IMR-90 (cell line): ENCODE measurements at regions not wholly inside any gene's neighbourhood (a gene's known extent, or its start where the extent isn't known, plus 50 kb on each side); places are given as distances from the start of the nearest gene placed in this dataset.

ENCODE experiments used
- ATAC-seq: fragments of 200-7000 bp; cut with Tn5 transposase; 2 replicates; pipeline ENCODE4 v1.9.1; 2020; ENCODE audit warnings: low read depth, mild to moderate bottlenecking, moderate library complexity
- BruUV-seq: library from RNA; stranded (reverse); fragments of 400-500 nt; replicated peaks from 2 replicates; lab custom pipeline; 2021; lab: Mats Ljungman, UMichigan
- CTCF ChIA-PET: fragments of 300-600 bp; formaldehyde crosslinking; extraction: SDS; loops from one replicate; lab custom pipeline; 2021; ENCODE audit warnings: antibody characterized with exemption; lab: Yijun Ruan, JAX
- POLR2A ChIA-PET: fragments of 300-600 bp; sonication (Branson Sonifier 250); formaldehyde crosslinking; loops from one replicate; lab custom pipeline; 2022; ENCODE audit warnings: antibody characterized with exemption; ENCODE audit not compliant: unreplicated experiment; lab: Charles Lee
- DNase-seq: peaks from one replicate; pipeline ENCODE4 v3.0.0; 2013
- H2AFZ ChIP-seq: replicated peaks from 2 replicates; pipeline ENCODE3; 2013; ENCODE audit warnings: low read length, mild to moderate bottlenecking; ENCODE audit not compliant: poor library complexity
- H2AK5ac ChIP-seq: 2 replicates; pipeline ENCODE4 v1.6.1; 2013; ENCODE audit warnings: low read depth, low read length, inconsistent platforms
- H2AK9ac ChIP-seq: replicated peaks from 2 replicates; pipeline ENCODE3; 2013; ENCODE audit warnings: mild to moderate bottlenecking, low read depth, low read length, moderate library complexity; ENCODE audit not compliant: poor library complexity
- H2BK120ac ChIP-seq: 2 replicates; pipeline ENCODE4 v1.6.1; 2013; ENCODE audit warnings: low read depth, low read length, inconsistent platforms
- H2BK15ac ChIP-seq: 3 replicates; pipeline ENCODE4 v1.6.1; 2013; ENCODE audit warnings: low read depth, low read length, inconsistent platforms
- H2BK20ac ChIP-seq: 2 replicates; pipeline ENCODE4 v1.6.1; 2013; ENCODE audit warnings: low read depth, mild to moderate bottlenecking, inconsistent platforms, low read length, moderate library complexity
- H2BK5ac ChIP-seq: 2 replicates; pipeline ENCODE4 v1.6.1; 2013; ENCODE audit warnings: mild to moderate bottlenecking, low read depth, low read length, inconsistent platforms; ENCODE audit not compliant: poor library complexity, severe bottlenecking
- H3K14ac ChIP-seq: replicated peaks from 2 replicates; pipeline ENCODE4 v1.6.1; 2013; ENCODE audit warnings: low read depth, low read length, inconsistent platforms
- H3K18ac ChIP-seq: 2 replicates; pipeline ENCODE4 v1.6.1; 2013; ENCODE audit warnings: low read depth, low read length, control low read depth
- H3K23ac ChIP-seq: 2 replicates; pipeline ENCODE4 v1.6.1; 2013; ENCODE audit warnings: low read depth, low read length, inconsistent platforms
- H3K27ac ChIP-seq: 2 replicates; pipeline ENCODE4 v1.5.1; 2013; ENCODE audit warnings: mild to moderate bottlenecking, control low read depth, low read length; ENCODE audit not compliant: insufficient read depth
- H3K27me3 ChIP-seq: 2 replicates; pipeline ENCODE4 v1.6.1; 2013; ENCODE audit warnings: low read length; ENCODE audit not compliant: control insufficient read depth, insufficient read depth
- H3K36me3 ChIP-seq: 2 replicates; pipeline ENCODE4 v1.6.1; 2013; ENCODE audit warnings: low read length, mixed read lengths; ENCODE audit not compliant: control insufficient read depth, insufficient read depth
- H3K4ac ChIP-seq: 2 replicates; pipeline ENCODE4 v1.6.1; 2013; ENCODE audit warnings: low read depth, low read length, inconsistent platforms
- H3K4me1 ChIP-seq: 2 replicates; pipeline ENCODE4 v1.6.1; 2013; ENCODE audit warnings: low read length, mixed read lengths; ENCODE audit not compliant: control insufficient read depth, insufficient read depth
- H3K4me2 ChIP-seq: 2 replicates; pipeline ENCODE4 v1.6.1; 2013; ENCODE audit warnings: low read depth, mild to moderate bottlenecking, control low read depth, low read length, moderate library complexity
- H3K4me3 ChIP-seq: 2 replicates; pipeline ENCODE4 v1.5.1; 2013; ENCODE audit warnings: low read depth, mild to moderate bottlenecking, control low read depth, low read length, moderate library complexity; ENCODE audit not compliant: insufficient read depth
- H3K56ac ChIP-seq: 2 replicates; pipeline ENCODE4 v1.6.1; 2013; ENCODE audit warnings: low read length, inconsistent platforms; ENCODE audit not compliant: insufficient read depth; ENCODE audit errors: extremely low read depth
- H3K79me1 ChIP-seq, 2 experiments: 2 replicates each; pipeline ENCODE4 v1.6.1; 2013; ENCODE audit warnings: low read length in 2 of 2, inconsistent platforms in 1 of 2, low read depth in 1 of 2
- H3K9ac ChIP-seq: 2 replicates; pipeline ENCODE4 v1.6.1; 2013; ENCODE audit warnings: low read depth, low read length, control low read depth
- H3K9me1 ChIP-seq: 2 replicates; pipeline ENCODE4 v1.6.1; 2013; ENCODE audit warnings: low read length, inconsistent platforms; ENCODE audit not compliant: insufficient read depth
- H3K9me3 ChIP-seq: 2 replicates; pipeline ENCODE4 v1.6.1; 2013; ENCODE audit warnings: low read length; ENCODE audit not compliant: control insufficient read depth, insufficient read depth
- H4K20me1 ChIP-seq: 2 replicates; pipeline ENCODE4 v1.6.1; 2013; ENCODE audit warnings: low read length, inconsistent platforms; ENCODE audit not compliant: insufficient read depth
- H4K5ac ChIP-seq: 2 replicates; pipeline ENCODE4 v1.6.1; 2013; ENCODE audit warnings: mild to moderate bottlenecking, low read depth, low read length, control low read depth
- H4K8ac ChIP-seq, 2 experiments: 2 replicates each; pipeline ENCODE4 v1.6.1; 2013; ENCODE audit warnings: low read depth in 2 of 2, low read length in 2 of 2, control low read depth in 1 of 2, inconsistent platforms in 1 of 2
- H4K91ac ChIP-seq: 2 replicates; pipeline ENCODE4 v1.6.1; 2013; ENCODE audit warnings: low read depth, low read length, inconsistent platforms; ENCODE audit not compliant: insufficient read depth
- BHLHE40 ChIP-seq: fragments of 150-350 bp; IDR thresholded peaks from 2 replicates; pipeline ENCODE4 v1.6.1; 2016; ENCODE audit warnings: mild to moderate bottlenecking, low read depth, low read length
- CEBPB ChIP-seq: IDR thresholded peaks from 2 replicates; pipeline ENCODE4 v1.6.1; 2012; ENCODE audit warnings: low read depth, low read length, improper control_type of control experiment
- CHD1 ChIP-seq: IDR thresholded peaks from 2 replicates; pipeline ENCODE4 v1.6.1; 2012; ENCODE audit warnings: low read depth, low read length, improper control_type of control experiment
- MAFK ChIP-seq: IDR thresholded peaks from 2 replicates; pipeline ENCODE4 v1.6.1; 2012; ENCODE audit warnings: low read depth, low read length, improper control_type of control experiment
- MAZ ChIP-seq: IDR thresholded peaks from 2 replicates; pipeline ENCODE4 v1.6.1; 2012; ENCODE audit warnings: low read depth, mild to moderate bottlenecking, low read length, improper control_type of control experiment, moderate library complexity, borderline replicate concordance
- NFE2L2 ChIP-seq: fragments of 150-350 bp; IDR thresholded peaks from 2 replicates; pipeline ENCODE4 v1.6.1; 2016; ENCODE audit warnings: low read depth, mild to moderate bottlenecking, low read length
- RAD21 ChIP-seq: IDR thresholded peaks from 2 replicates; pipeline ENCODE4 v1.6.1; 2012; ENCODE audit warnings: low read length, improper control_type of control experiment
- RCOR1 ChIP-seq: IDR thresholded peaks from 2 replicates; pipeline ENCODE4 v1.6.1; 2012; ENCODE audit warnings: mild to moderate bottlenecking, low read length, improper control_type of control experiment; ENCODE audit not compliant: insufficient replicate concordance
- RFX5 ChIP-seq: IDR thresholded peaks from 2 replicates; pipeline ENCODE4 v1.8.0; 2012; ENCODE audit warnings: low read depth, mild to moderate bottlenecking, low read length, moderate library complexity
- USF2 ChIP-seq: fragments of 150-350 bp; IDR thresholded peaks from 2 replicates; pipeline ENCODE4 v1.6.1; 2017; ENCODE audit warnings: mild to moderate bottlenecking, antibody characterized with exemption, low read length, low read depth
- WGBS, 2 experiments: methylation state at CpG; one replicate each; pipeline versions ENCODE4 v1.1.5 to v1.1.7; 2013; ENCODE audit warnings: missing lambda C conversion rate in 2 of 2; ENCODE audit not compliant: insufficient read length in 1 of 2; ENCODE audit errors: extremely low coverage in 2 of 2; 5-methylcytosine and 5-hydroxymethylcytosine counted together
- dilution Hi-C: fragments of 300-500 bp; cut with HindIII; formaldehyde crosslinking; loops from one replicate; pipeline ENCODE4 v1.14.3; 2018; ENCODE audit warnings: low sequenced_read_pairs; ENCODE audit not compliant: unreplicated experiment
- in situ Hi-C: fragments of 300-500 bp; cut with MboI; formaldehyde crosslinking; loops from 3 replicates; pipeline ENCODE4 v1.14.3; 2019; ENCODE audit warnings: low sequenced_read_pairs, inconsistent platforms, mixed read lengths
- intact Hi-C: fragments of 100-400 bp; cut with micrococcal nuclease; formaldehyde crosslinking; loops from 2 replicates; pipeline ENCODE4 v1.10.0; 2022
- TF ChIP-seq, protein P1 (sequence below): conservative IDR thresholded peaks from 2 replicates; pipeline ENCODE4 v1.5.1; 2012; ENCODE audit warnings: mild to moderate bottlenecking, low read depth, low read length, improper control_type of control experiment

- no peak overlapping the region for H2AFZ ChIP-seq
- H3K4me3 ChIP-seq: no peak overlapping the region
- no peak overlapping the region for H2BK5ac ChIP-seq
- H3K9me1 ChIP-seq: peaks cover 3% of the 10 kb centered on the region; the same call in 1 of the 2 replicates
- ChIA-PET POLR2A (no interaction called here), CTCF (interaction anchor here (0.6 kb wide), 1 partner anchor 15 kb away, joined by 3 read pairs; no protein-coding TSS in a partner anchor)
- 60% methylated on average over 1 of the region's 4 CpGs; no CpG with 5 or more reads in 1 of the 2 experiments for WGBS, 2 experiments
- H3K56ac ChIP-seq: no peak overlapping the region
- DNase-seq (no peak), ATAC-seq (no peak)
- H2BK120ac ChIP-seq: no peak overlapping the region; the same call in 1 of the 2 replicates
- H3K9me3 ChIP-seq: peaks cover 3% of the 10 kb centered on the region
- no peak overlapping the region for H4K8ac ChIP-seq
- H3K27ac ChIP-seq: no peak overlapping the region
- H4K91ac ChIP-seq: no peak overlapping the region
- BruUV-seq: no TSS peak
- no peak overlapping the region for H3K18ac ChIP-seq
- H2AK9ac ChIP-seq: no peak overlapping the region
- in situ Hi-C loops: no loop called here
- no peak overlapping the region for H3K4ac ChIP-seq
- H3K23ac ChIP-seq: no peak overlapping the region
- dilution Hi-C loops: no loop called here
- no peaks in the 10 kb centered on the region for H3K27me3 ChIP-seq
- no peak overlapping the region for H2BK15ac ChIP-seq
- H2AK5ac ChIP-seq: no peak overlapping the region
- intact Hi-C loops: no loop called here
- H3K4me1 ChIP-seq: no peaks in the 10 kb centered on the region
- no peaks in the 10 kb centered on the region for H3K36me3 ChIP-seq
- no peaks in the 10 kb centered on the region for H4K20me1 ChIP-seq
- no peak overlapping the region for H3K9ac ChIP-seq
- H3K4me2 ChIP-seq: no peak overlapping the region
- no peak overlapping the region for H2BK20ac ChIP-seq
- H3K14ac ChIP-seq: no peak overlapping the region
- H4K5ac ChIP-seq: no peak overlapping the region
- H3K79me1 ChIP-seq: no peaks in the 10 kb centered on the region
- TF ChIP-seq, protein P1, sequence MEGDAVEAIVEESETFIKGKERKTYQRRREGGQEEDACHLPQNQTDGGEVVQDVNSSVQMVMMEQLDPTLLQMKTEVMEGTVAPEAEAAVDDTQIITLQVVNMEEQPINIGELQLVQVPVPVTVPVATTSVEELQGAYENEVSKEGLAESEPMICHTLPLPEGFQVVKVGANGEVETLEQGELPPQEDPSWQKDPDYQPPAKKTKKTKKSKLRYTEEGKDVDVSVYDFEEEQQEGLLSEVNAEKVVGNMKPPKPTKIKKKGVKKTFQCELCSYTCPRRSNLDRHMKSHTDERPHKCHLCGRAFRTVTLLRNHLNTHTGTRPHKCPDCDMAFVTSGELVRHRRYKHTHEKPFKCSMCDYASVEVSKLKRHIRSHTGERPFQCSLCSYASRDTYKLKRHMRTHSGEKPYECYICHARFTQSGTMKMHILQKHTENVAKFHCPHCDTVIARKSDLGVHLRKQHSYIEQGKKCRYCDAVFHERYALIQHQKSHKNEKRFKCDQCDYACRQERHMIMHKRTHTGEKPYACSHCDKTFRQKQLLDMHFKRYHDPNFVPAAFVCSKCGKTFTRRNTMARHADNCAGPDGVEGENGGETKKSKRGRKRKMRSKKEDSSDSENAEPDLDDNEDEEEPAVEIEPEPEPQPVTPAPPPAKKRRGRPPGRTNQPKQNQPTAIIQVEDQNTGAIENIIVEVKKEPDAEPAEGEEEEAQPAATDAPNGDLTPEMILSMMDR: no peak
- TF ChIP-seq CHD1 (no peak), BHLHE40 (no peak), RAD21 (no peak), RFX5 (no peak), MAZ (no peak), CEBPB (no peak), RCOR1 (no peak), MAFK (no peak), USF2 (no peak), NFE2L2 (no peak)
These were observed 53.5 kb upstream of the NFIL3 start for GRCh38 chr9:91477106-91477505.
